ENCODE measurements at regions not wholly inside any gene's neighbourhood (a gene's known extent, or its start where the extent isn't known, plus 50 kb on each side); places are given as distances from the start of the nearest gene placed in this dataset.

- no peak for DNase-seq (ENCODE audit: low read depth in 2 of 2)
- no peak overlapping the region for H3K9ac ChIP-seq (ENCODE audit: insufficient read depth, low read length)
- H4K20me1 ChIP-seq (ENCODE audit: control insufficient read depth, extremely low read depth, insufficient read depth, low read length): no peaks in the 10 kb centered on the region
- no peaks in the 10 kb centered on the region for H3K27me3 ChIP-seq (ENCODE audit: control insufficient read depth, insufficient read depth, low read length)
- H3K9me3 ChIP-seq (ENCODE audit: control insufficient read depth, insufficient read depth, low read depth, low read length): no peaks in the 10 kb centered on the region
- no peak overlapping the region for H3K27ac ChIP-seq (ENCODE audit: insufficient read depth, low read length)
- H2AFZ ChIP-seq (ENCODE audit: low read length): no peak overlapping the region
- no peak overlapping the region for H3K4me3 ChIP-seq (replicated peaks in 1 of 4; ENCODE audit: control extremely low read depth in 1 of 4, insufficient read depth in 1 of 4, low read depth in 3 of 4, low read length in 4 of 4)
- TF ChIP-seq CTCF (conservative IDR thresholded peaks at IDR 0.05 in 1 of 2, IDR thresholded peaks at IDR 0.05 in 1 of 2; ENCODE audit: low read depth in 1 of 2, low read length in 2 of 2) (no peak), EZH2 (IDR thresholded peaks at IDR 0.05; ENCODE audit: low read length, missing control alignments) (no peak)
- H3K4me2 ChIP-seq (ENCODE audit: extremely low read depth, insufficient read depth, low read length): no peak overlapping the region
- H3K79me2 ChIP-seq (ENCODE audit: control insufficient read depth, insufficient read depth, low read length): no peaks in the 10 kb centered on the region
- H3K4me1 ChIP-seq (ENCODE audit: control insufficient read depth, extremely low read depth, insufficient read depth, low read length): no peaks in the 10 kb centered on the region
- H3K36me3 ChIP-seq (ENCODE audit: control insufficient read depth, insufficient read depth, low read length): no peaks in the 10 kb centered on the region
Measured at GRCh38 chr6:23736577-23736976, 389.4 kb upstream of the NRSN1 start.

GRCh38 chr6:23747239-23747638, 378.8 kb upstream of the NRSN1 start:
- no peaks in the 10 kb centered on the region for H3K4me1 ChIP-seq (ENCODE audit: control insufficient read depth, extremely low read depth, insufficient read depth, low read length)
- H2AFZ ChIP-seq (ENCODE audit: low read length): no peak overlapping the region
- DNase-seq (ENCODE audit: low read depth in 2 of 2): no peak
- H3K4me3 ChIP-seq (replicated peaks in 1 of 4; ENCODE audit: control extremely low read depth in 1 of 4, insufficient read depth in 1 of 4, low read depth in 3 of 4, low read length in 4 of 4): no peak overlapping the region
- H3K36me3 ChIP-seq (ENCODE audit: control insufficient read depth, insufficient read depth, low read length): no peaks in the 10 kb centered on the region
- no peak overlapping the region for H3K9ac ChIP-seq (ENCODE audit: insufficient read depth, low read length)
- no peak overlapping the region for H3K4me2 ChIP-seq (ENCODE audit: extremely low read depth, insufficient read depth, low read length)
- no peak for TF ChIP-seq EZH2 (IDR thresholded peaks at IDR 0.05; ENCODE audit: low read length, missing control alignments)
- TF ChIP-seq CTCF (conservative IDR thresholded peaks at IDR 0.05 in 1 of 2, IDR thresholded peaks at IDR 0.05 in 1 of 2; ENCODE audit: low read depth in 1 of 2, low read length in 2 of 2): no peak
- no peak overlapping the region for H3K27ac ChIP-seq (ENCODE audit: insufficient read depth, low read length)
- no peaks in the 10 kb centered on the region for H4K20me1 ChIP-seq (ENCODE audit: control insufficient read depth, extremely low read depth, insufficient read depth, low read length)
- no peaks in the 10 kb centered on the region for H3K9me3 ChIP-seq (ENCODE audit: control insufficient read depth, insufficient read depth, low read depth, low read length)
- H3K27me3 ChIP-seq (ENCODE audit: control insufficient read depth, insufficient read depth, low read length): no peaks in the 10 kb centered on the region
- no peaks in the 10 kb centered on the region for H3K79me2 ChIP-seq (ENCODE audit: control insufficient read depth, insufficient read depth, low read length)

GRCh38 chr6:23752414-23752813, 373.6 kb upstream of the NRSN1 start:
- H3K27me3 ChIP-seq (ENCODE audit: control insufficient read depth, insufficient read depth, low read length): no peaks in the 10 kb centered on the region

More at GRCh38 chr6:23752414-23752813, 373.6 kb upstream of the NRSN1 start:
- Histone ChIP-seq H3K4me3 (replicated peaks in 1 of 4; ENCODE audit: control extremely low read depth in 1 of 4, insufficient read depth in 1 of 4, low read depth in 3 of 4, low read length in 4 of 4) (no peak overlapping the region), H3K36me3 (ENCODE audit: control insufficient read depth, insufficient read depth, low read length) (no peaks in the 10 kb centered on the region), H3K27ac (ENCODE audit: insufficient read depth, low read length) (no peak overlapping the region), H3K4me2 (ENCODE audit: extremely low read depth, insufficient read depth, low read length) (no peak overlapping the region), H4K20me1 (ENCODE audit: control insufficient read depth, extremely low read depth, insufficient read depth, low read length) (no peaks in the 10 kb centered on the region), H3K9ac (ENCODE audit: insufficient read depth, low read length) (no peak overlapping the region), H2AFZ (ENCODE audit: low read length) (no peak overlapping the region), H3K4me1 (ENCODE audit: control insufficient read depth, extremely low read depth, insufficient read depth, low read length) (no peaks in the 10 kb centered on the region), H3K9me3 (ENCODE audit: control insufficient read depth, insufficient read depth, low read depth, low read length) (no peaks in the 10 kb centered on the region), H3K79me2 (ENCODE audit: control insufficient read depth, insufficient read depth, low read length) (no peaks in the 10 kb centered on the region)
- DNase-seq (ENCODE audit: low read depth in 2 of 2): no peak
- TF ChIP-seq EZH2 (IDR thresholded peaks at IDR 0.05; ENCODE audit: low read length, missing control alignments) (no peak), CTCF (conservative IDR thresholded peaks at IDR 0.05 in 1 of 2, IDR thresholded peaks at IDR 0.05 in 1 of 2; ENCODE audit: low read depth in 1 of 2, low read length in 2 of 2) (no peak)
